ENCODE measurements at regions not wholly inside any gene's neighbourhood (a gene's known extent, or its start where the extent isn't known, plus 50 kb on each side); places are given as distances from the start of the nearest gene placed in this dataset.

DNA sequence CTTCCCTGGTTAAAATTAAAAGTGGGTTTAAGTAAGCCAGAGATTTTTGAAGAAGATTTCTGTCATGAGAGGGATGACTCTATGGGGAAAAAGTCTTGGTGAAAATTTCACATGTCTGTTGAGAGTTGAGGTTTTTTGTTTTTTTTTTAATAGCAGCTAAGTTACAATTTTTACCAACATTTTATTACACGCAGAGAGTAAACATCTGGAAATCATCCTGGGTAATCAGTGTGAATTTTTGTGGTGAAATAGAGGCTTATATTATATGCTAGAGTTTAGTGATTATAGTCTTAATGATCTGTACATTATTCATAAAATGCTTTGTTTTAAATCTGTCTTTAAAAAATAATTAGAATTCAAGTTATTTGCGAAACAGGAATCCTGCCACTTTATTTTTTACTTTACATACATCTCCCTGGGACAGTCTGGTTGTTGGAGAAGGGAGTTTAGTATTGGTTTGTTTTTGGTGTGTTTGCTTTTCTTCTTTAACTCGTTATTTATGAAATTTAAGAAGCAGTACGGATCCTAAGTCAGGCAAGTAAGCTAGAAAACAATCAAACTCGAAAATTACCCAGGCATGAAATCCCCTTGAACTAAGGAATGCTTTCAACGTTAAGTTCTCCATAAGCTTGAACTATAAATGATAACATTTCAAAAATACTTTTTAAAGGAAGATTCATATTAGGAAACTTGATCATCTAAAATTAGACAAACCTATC lies 143.4 kb upstream of the TSC22D2 start:
- no peak for DNase-seq

DNA sequence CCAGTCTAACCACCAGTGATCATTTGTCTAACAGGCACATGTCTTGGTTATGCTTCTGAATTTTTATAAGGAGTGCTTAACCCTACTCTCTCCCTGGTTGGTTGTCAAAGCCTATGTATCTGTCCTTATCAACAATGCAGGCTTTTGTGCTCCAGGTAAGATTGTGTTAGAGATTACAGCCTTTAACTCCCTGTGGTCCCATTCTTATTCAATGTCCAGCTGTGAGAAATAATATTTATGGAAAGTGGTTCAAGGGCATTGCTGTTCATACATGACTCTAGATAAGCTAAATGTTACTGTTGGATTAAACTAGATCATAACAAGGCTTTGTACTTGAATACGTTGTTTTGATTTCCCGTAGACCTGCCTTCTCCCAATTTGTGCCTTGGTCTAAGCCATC lies 146.1 kb upstream of the TSC22D2 start:
- no peak for DNase-seq

DNA sequence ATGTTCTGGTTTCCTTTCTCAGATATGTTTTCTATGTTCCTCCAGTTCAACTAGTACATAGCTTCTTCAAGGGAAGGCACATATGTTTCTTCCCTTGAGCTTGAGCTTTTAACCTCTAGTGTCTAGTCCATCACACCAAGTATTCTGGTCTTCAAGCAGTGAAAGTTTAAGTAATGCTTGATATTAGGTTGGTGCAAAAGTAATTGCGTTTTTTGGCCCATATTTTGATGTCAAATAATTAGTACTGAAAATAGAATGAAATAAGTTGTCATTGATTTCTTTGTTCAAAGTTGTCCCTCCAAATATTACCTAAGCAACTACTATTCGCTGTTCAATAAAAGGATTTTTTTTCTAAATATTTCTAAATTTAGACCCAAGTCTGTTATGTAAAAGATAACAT lies 146.7 kb upstream of the TSC22D2 start:
- no peak for DNase-seq

DNA sequence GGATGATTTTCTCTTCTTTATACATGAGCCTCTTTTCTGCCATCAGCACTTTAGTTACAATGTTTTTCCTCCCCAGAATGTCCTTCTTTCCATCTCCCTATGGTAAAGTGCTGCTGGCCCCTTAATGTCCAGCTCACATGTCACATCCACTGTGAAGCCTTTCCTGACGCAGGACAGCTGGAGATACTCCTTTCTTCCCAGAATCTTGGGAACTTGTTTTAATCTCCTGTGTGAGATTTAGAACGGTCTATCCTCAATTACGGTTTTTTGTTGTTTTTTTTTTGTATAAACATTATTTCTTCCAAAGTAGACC lies 147.7 kb upstream of the TSC22D2 start:
- DNase-seq, result no peak

DNA sequence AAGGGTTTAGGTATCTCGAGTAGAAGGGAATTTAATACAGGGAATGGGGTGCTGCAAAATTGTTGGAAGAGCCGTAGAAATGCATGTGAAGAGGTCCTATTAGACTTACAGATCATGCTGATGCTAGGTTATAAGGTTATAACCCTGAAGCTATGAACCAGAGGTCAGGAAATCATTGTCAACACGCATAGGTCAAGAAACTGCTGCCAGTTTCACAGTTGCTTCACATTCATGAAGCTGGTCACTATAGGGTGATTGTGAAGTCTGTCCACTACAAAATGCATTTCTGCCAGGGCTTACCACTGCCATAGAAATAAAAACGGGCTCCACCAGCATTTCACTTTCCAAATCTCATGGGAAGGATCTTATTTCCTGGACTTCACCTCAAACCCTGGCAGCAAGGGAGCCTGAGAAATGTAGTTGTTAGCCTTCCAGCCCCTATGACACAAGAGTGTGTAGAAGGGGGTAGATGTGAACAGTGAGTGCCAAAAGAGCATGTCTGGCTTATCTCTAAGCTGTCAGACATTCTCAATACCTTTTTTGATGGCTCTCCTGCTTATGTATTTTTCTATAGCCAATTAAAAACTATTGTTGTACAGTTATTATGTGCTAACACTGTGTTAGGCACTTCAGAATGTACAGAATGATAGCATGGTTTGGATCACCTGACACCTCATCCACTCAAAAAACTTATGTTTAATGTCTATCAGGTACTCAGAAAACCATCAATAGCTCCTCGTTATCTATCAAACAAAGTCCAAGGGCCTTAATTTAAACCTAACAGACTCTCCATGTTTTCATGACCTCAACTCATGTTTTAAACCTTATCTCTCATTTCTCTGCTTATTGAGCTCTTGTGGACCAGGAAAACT lies 148.3 kb upstream of the TSC22D2 start:
- no peak for DNase-seq

DNA sequence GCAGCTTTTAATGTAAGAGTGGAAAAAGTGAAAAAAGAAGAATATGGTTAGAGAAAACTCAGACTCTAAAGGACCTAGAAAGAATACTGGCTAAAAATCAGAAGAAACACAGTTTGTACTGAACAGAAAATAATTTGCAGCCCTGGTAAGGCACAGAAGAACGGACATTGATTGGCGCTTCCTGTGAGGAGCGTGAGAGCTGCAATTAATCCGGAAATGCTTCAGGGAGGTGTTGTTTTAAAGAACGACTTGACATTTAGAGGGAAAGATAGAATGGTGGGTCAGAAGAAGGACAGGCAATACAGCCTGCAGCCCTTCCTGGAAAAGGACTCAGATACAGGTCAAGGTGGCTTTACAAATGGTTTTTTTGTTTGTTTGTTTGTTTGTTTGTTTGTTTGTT lies 151.3 kb upstream of the TSC22D2 start:
- DNase-seq, result no peak

DNA sequence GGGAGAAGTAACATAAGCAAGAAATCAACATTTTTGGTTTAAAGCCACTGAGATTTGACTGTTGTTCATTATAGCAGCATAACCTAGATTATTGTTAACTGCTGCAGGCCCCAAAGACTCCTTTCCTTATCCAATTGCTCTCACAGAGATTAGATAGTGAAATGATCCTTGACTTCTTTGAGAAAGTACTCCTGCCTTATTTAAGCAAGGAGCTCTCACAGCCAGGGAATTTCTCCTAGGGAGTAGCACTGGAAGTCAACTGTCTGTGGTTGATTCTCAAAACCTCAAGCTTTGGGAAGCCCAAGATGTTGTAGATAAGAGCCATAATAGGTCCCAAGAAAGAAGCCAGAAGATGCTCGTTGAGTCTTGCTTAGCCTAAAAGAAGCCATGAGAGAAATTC lies 151.8 kb upstream of the TSC22D2 start:
- no peak for DNase-seq

DNA sequence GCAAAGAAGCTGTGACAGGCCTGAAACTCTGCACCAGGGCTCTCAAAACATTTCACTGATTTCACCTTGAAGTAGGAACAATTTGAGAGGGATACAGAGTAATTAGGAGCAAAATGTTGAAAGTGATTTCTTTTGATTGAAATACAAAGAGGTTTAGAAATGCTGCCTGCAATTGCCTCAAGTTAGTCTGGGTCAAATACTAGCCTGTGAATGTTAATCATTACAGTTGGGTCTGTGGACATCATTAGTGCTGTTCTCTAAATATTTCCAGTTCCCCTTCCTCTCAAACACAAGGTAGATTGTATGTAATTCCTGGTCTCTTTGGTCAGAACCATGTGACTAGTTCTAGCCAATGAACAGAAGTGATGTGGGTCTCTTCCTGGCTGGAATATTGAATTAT lies 152.3 kb upstream of the TSC22D2 start:
- no peak for DNase-seq

DNA sequence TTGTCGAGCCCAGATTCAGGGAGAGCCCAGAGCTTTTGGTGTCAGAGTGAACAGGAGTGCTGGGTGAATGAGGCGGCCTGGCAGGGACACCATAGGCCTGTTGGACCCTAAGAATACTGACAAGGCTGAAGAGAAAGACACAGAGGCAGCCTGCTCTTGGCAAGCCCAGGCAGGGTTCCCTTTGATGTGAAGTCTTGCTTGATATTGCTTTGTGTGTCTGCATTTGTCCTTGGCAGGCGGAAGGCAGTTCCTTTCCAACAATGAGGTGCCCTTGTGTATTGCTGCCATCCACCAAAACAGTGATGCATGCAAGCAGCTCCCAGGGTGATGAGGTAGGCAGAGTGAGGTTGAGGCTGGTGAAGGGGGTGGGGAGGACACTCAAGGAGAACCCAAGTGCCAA lies 152.7 kb upstream of the TSC22D2 start:
- no peak for DNase-seq

DNA sequence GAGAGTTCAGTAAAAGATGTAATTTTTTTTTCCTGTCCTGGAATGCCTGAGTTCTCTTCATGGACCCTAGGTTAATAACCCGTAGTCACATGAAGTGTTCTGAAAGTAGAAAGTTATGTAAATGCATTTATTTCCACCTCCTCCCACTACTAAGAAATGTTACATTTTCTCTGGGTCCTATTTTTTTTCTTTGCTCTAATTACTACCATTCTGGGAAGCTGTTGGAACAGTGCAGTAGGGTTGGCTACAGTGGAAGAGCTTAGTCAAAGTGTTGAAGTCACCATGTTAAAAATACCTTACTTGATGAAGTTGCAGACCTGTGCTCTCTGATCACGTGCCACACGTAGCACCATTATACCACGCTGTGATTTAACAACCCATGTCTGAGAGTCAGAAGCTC lies 153.8 kb upstream of the TSC22D2 start:
- DNase-seq, result no peak

DNA sequence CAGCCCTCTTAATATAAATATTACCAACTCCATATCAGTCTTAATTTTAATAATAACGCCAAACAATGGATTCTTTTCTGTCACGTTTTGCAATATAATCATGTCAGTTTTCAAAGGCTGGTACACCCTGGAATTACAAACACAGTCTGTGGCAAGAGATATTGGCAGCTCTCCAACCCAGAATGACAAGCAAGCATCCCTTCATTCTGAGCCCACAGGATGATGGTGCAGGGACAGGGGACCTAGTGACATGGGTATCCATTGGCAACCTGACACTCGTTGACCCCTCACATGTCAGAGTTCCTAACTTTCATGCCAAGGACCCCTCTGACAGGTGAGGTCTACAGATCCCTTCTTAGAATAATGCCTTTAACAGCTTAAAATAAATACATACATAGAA lies 154.5 kb upstream of the TSC22D2 start:
- peak; percentile 91 for DNase-seq

DNA sequence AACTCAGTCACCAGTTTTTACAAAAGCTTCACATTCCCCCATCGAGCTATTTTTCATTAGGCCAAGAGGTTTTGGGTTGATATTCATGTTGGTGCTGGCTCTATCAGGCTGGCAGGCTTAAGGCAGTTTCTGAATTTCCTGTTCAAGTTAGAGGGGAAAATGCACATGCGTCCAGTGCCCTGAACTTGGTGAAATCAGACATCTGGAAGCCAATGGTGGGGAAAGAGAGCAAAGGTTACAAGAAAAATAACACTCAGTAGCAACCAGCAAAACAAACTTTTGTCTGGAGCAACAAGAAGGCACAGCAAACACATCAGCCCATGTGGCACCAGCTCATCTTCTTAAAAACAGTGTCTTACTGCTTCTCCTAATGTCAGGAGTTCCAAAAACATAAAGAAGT lies 155.6 kb upstream of the TSC22D2 start:
- DNase-seq, result peak; percentile 18

DNA sequence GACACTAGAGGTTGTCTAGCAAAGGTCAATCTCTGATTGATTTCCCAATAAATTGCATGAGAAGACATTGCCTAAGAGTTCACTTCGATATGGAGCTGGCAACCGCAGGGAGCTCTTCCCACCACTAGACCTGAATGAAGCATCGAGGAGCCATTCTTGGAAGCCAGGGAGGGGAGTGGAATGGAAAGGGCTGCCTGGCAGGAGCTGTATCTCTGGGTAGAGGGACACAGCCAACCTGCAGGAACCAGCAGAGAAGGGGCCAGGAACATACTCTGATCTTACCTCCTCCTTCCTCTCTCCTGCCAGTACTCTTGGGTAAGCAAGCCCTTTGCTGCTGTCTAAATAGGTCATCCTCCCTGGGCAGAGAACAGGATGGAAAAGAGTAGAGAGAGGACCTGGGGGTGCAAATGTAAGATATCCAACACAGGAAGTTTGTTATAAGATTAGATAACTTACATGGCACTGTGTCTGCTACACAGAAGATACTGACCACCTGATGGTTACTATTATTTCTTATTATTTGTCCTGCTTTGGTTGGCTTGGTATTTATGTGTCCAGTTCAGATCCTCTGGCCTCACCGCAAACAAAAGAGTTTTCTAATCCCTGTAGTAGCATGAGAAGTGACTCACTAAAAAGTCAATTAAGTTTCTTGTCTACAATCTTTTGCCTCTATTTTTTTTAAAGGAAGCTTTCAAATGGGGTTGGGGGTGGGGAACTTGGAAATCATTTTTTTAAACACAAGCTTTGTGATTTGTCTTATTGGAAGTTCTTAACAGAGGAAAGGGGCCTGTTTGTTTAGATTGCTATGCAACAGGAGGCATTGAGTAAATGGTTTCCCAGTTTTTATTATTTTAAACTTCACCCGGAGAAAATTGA lies 156.7 kb upstream of the TSC22D2 start:
- DNase-seq, result peak; percentile 54

DNA sequence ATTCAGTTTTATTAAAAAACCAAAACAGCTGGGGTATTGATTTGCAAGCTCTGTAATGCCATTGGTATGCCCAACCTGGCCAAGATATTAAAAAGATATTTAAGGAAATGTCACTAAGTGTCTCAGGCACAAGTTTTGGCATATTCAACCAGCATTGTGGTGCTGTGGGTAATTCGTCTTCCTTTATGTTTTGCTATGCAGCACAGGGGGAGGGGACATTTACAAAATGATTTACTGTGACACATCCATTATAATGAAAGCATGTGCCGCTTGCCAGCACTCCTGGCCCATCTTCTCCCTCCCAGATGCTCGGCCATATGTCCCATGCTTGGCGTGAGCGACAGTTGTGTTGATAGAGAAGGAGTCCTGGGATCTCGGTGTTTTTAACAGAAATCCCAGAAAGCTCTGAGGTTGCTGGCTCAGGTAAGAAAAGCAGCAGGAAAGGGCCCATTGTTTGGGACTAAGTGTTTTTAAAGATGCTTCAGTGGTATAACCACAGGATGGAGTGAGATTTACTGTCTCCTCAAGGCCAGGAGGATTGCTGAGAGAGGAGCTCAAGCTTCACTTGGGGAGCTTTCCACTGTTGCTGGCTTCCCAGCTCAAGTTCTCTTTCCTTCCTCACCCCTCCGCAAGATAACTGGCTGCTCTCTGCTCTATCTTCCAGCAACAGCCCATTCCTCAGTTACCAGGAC lies 158.2 kb upstream of the TSC22D2 start:
- no peak for DNase-seq

DNA sequence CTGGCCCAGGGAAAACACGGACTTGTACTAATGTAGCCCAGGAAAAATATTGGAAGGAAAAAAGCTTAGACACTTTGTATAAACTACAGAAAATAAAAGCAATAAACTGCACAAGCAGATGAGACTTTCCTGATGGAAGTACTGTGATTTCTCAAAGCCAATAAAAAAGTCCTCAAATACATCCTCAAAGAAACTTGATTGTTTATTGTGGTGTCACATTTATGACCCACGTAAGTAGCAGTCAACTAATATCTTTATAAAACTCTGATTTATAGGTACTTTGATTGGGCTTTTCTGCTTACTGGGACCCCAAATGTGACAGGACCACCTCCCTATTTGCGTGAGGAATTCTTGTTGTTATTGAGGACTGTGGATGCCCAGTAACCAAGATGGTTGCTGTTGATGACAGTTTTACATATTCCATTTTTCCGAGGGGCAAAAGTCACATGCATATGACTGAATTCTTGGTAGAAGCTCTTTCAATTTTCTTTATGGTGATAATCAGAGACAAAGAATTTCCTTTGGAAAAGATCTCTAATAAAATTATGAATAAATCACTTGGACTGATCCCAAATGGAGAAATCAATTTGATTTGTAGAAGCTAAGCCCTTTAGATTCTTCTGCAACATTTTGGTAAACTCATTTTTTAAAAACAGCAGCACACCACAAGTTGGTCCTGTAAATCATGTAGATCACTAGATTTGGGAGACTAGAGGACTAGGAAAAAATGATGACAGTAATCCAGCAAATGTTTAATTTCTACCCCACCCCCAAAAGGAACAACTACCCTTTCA lies 159.0 kb upstream of the TSC22D2 start:
- DNase-seq, result no peak

DNA sequence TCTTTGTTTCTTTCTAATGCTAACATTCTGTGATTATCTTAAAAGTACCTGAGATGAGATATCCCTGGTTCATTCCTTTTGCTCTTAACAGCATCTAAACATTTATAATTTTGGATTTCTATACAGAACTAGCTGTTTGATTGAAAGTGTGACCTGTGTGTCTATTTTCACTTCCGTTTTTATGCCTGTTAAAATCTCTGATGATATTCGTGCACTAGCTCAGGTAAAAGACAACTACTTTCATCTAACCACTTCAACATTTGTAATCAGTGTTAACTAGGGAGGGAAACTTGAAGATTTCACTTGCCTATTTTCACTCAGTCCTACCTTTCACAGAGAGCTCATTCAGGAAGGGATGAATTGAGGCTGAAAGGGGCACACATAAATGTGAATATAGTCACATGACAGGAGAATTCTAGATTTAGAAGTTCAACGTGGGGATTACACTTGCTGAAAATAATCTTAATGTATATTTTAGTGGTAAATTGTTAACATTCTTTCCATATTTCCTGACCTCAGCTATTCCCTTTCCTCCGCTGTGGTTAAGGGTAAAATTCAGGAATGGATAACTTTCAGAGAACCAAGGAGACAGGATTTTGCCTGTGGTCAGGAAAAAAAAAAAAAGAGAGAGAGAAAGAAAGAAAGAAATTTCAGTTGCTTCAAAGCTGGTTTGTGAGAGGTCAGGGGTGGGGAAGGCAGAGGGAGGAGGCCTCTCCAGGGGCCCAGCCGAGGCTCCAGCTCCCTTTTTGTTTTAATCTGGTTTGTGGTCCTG lies 159.8 kb upstream of the TSC22D2 start:
- DNase-seq, result no peak

DNA sequence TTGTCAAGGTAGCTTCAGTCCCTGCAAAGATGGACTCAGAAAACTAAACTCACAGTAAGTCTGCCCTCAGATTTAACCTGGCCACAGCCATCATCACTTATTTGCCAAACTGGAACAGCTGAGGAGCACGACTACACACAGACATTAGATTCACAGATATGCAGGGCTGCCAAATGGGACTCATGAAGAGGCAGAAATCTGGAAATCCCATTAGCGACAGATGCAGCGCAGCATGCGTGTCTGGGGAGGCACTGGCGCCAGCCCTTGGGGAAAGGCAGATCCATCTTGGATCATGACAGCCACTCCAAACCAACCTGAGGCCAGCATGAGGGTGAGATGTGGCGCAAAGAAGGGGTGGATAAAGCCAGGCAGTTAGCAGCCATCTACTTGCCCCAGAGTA lies 160.7 kb upstream of the TSC22D2 start:
- no peak for DNase-seq

DNA sequence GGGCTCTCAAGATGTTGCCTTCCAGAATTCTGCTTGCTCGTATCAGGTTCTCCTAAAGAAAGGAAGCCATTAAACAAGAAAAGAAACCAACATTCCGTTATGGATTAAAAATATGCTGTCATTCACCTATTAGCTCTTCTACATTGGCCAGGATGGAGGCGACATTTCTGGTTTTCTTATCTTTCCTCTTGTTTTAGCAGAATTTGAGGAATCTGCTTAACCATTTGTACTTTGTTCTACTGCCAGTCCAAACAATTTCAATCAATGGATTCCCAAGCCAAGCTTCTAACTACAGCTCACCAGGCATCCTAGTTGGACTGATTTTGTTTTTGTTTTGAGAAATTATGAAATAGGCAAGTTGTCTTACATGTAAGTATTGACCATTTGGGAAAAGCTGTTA lies 164.6 kb upstream of the TSC22D2 start:
- no peak for DNase-seq

DNA sequence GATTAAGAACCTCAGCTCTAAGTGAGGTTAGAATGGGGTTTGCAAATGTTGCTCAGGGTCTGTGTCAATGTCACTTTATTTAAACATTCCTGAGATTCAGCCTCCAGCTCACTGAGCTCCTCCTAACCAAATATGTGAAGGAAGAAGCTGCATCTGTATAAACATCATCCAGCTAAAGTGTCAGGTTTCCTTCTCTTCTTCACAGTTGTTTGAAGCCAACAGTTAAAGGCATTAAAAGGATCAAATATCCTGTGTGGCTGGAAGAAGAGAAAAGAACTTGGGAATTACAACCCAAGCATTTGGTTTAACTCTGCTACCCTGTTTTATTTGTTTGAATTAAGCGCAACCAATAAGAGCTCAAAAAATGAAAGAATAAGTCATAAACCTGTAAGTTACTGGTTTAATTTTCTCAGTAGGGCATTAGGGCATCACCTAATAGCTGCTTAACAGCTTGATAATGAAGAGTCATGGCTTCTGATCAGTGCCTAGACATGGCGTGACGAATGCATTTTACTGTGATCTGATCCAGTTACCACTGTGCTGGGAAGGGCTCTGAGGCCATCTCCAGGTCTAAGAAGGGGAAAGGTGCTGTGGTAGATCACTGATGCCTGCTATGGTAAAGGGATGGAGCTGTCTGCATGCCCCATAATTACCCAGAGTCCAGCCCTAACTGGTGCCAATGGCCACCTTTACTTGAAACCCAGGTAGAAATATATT lies 165.7 kb upstream of the TSC22D2 start:
- DNase-seq, result no peak

DNA sequence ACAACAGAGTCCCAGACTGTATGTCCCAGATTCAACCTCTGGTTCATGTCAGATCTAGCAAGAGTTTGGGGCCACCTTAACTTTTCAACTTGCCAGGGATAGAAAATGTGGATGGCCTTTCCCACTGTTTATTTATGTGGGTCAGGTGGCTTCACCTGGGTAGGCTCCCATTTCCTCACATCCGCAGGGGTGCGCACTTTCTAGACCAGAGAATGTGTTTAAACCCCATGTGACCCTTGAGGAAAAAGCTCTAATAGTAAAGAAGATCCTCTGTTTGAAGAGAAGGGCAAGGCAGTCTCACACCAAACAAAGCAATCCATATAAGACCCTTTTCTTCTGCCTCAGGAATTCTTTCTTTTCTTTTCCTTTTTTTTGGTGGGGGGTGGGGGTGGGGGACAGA lies 167.2 kb upstream of the TSC22D2 start:
- no peak for DNase-seq

DNA sequence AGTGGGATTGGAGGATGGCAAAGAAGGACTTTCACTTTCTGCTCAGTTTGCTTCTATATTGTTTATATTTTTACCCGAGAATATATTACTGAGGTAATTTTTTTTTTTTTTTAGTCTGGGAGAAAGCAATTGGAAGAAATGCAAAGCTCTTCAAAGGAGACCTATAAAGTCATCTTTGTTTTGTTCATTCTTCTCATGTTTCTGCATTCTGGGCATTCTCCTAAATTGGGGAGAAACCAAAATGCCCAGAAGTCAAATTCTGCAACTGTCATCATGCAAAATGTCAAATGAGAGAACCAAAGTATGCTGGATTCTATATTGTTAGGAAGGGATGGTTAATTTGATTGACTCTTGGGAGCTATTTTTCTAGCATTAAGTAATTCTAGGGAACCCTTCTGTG lies 168.3 kb upstream of the TSC22D2 start:
- no peak for DNase-seq

All from hematopoietic multipotent progenitor cell treated with erythropoietin and hydrocortisone succinate and interleukin-3 and kit ligand, for 8 days (in vitro differentiated cells).